HG02678 (cell line): ENCODE measurements at regions not wholly inside any gene's neighbourhood (a gene's known extent, or its start where the extent isn't known, plus 50 kb on each side); places are given as distances from the start of the nearest gene placed in this dataset.
"Not testable (repeated sequence)": the region's sequence is repeated elsewhere in the genome, so short reads cannot be mapped to it uniquely, and the experiment has no call there.

Source experiments
- ATAC-seq: cut with Tn5 transposase; IDR thresholded peaks from one replicate; pipeline ENCODE4 v1.9.1; 2021; ENCODE audit warnings: mild to moderate bottlenecking, moderate library complexity; ENCODE audit not compliant: unreplicated experiment

DNA sequence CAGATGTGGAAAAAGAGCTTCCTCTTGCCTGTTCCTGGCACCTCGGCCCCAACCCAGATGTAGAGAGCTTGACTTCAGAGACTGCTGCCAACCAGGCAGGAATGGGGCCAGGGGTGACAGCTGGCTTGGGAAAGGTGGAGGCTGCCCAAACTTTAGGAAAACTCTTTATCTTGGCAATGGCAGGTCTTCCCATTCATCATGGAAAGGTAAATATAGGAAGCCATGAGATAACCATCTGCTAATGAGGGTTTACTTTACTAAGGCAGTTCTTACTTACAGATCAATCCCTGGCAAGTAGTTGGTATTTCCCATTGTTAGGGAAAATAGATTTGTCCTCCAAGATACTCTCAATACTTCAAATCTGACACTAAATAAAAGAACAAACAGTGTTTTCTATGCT is 143.1 kb upstream of the NUDT4 start:
- ATAC-seq = no peak

DNA sequence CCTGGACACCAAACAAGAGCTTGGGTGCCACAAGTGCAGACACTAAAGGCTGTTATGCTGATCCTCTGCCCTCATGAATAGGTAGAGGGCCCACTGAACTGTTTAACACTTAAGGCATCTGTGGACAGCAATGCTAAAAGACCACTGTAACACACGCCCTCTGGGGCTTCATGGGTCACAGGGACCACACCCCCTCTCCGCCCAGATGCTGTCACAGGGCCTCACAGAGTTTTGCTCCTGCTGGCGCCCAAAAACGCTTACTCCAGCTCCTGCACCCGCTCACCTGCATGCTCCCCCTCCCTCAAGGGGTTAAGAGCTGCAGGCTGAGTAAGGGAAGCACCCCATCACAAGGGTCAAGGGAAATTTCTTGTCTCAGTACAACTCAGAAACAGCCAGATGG is 141.8 kb upstream of the NUDT4 start:
- ATAC-seq = no peak

DNA sequence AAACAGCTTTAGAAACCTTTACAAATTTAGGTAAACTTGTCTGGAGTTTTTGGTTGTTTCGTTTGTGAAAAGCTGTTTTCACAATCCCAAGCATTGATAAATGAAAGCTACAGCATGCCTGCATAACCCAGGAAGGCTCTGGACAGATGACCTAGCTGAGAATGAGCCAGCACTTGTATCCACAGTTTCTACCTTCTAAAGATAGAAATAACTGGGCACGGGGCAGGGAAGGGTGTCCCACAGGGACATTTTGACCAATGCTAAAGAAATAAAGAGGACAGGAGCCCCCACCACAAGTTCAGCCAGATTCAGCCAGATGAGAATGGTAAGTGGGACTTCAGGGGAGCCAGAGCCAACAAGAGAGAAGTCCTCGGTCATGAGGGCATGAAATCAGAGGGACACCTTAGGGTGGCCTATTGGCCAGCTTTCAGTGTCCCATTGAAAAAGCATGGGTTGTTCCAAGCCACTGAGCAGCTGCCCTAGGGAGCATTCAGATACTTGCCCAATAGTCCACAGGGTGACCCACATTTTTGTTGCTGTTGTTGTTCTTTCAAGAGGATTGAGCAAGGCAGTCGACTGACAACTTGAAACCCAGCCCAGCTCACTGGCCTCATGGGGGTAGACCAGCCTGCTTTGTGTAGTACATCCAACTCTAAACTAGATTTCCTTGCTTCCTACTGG is 140.3 kb upstream of the NUDT4 start:
- no peak for ATAC-seq

DNA sequence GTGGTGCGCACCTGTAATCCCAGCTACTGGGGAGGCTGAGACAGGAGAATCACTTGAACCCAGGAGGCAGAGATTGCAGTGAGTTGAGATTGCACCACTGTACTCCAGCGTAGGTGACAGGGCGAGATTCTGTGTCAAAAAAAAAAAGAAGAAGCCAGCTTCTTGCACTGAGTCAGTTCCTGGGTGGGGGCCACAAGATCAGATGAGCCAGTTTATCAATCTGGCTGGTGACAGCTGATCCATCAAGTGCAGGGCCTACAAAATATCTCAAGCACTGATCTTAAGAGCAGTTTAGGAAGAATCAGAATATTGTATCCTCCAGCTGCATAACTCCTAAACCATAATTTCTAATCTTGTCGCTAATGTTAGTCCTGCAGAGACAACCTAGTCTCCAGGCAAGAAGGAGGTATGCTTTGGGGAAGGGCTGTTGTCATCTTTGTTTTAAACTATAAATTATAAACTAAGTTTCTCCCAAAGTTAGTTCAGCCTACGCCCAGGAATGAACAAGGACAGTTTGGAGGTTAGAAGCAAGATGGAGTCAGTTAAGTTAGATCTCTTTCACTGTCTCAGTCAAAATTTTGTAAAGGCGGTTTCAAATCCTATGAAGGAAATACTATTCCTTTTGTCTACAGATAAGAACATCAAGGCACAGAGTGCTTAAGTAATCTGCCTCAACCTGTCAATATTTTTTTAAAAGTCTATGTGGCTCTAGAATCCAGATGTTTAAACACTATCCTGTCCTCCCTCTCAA is 139.0 kb upstream of the NUDT4 start:
- not testable (repeated sequence) for ATAC-seq

GRCh38 chr12:93239789-93240188 is 137.9 kb upstream of the NUDT4 start:
- not testable (repeated sequence) for ATAC-seq

DNA sequence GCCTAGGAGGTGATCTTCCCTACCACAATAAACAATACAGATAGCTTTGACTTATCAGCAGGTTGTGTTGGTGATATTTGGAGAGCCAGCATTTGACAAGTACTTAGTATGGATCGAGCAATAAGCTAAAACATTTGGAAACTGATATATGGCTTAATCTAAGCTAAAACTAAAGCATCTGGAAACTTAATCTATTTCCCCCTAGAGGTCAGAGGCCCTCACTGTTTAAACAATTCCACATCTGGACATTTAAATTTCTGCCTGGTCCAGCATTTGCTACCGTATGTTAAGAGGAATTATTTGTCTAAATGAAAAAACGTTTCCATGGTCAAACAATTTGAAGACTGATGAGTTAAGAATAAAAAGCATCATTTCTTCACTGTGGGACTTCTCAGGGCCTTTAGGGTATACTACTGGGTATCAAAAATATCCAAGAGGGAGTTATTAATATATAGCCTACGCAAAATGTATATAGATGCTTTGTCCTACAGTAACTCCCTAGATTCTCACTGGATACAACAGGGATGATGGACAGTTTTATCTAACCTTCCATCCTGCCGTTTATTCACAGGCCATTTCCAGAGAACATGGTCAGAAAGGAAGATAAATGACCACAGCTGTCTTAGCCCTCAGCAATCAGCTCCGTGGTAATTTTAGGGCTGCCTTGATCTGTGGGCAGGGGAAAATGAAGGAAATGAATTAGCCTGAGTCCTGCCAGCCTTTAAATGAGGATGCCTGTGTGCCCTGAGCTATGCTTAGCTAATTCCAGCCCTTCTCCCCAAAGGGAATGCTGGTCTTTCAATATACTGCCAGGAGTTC is 135.4 kb upstream of the NUDT4 start:
- no peak for ATAC-seq

- ATAC-seq = no peak
Observed at GRCh38 chr12:93243382-93243688, 134.4 kb upstream of the NUDT4 start.

- peak; percentile 33 for ATAC-seq
Observed at GRCh38 chr12:93243689-93244513, 133.8 kb upstream of the NUDT4 start.

- peak; percentile 30 for ATAC-seq
Observed at GRCh38 chr12:93244514-93245077, 133.1 kb upstream of the NUDT4 start.

DNA sequence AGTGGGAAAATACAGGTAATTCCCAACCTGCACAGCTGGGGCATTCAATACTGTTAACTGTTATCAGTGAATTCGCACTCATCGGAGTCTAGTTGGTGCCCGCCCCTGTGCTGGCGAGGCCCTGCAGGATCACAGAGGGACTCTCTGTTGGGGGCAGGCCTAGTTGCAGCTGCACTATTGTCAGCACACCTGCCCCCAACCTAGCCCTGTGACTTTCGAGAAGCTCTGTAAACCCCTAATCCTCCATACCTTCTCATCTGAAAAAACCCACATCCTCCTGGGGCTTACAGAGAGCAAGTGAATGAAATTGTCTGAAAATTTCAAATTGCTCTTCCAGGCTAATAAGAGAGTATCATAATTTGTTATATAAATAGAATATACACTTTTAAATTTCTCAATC is 132.2 kb upstream of the NUDT4 start:
- ATAC-seq = peak; percentile 84

GRCh38 chr12:93247313-93247991 is 130.3 kb upstream of the NUDT4 start:
- ATAC-seq = no peak

DNA sequence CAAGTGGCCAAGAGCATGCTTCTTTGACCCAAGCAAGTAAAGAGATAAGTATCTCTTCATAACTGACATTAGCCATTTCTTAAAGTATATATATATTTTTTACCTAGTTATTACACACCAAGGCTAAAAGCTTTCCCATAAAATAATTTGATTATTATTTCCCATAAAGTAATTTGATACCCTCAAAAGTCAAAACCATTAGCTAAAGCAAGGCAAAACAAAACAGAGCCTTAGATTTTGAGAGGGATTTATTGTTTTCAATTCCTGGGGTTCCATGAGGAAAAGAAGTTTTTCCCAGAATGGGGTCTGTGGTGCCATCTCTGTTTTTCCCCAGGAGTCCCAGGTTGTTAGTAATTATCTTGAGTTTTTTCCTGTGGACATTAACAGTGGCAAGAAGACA is 125.5 kb upstream of the NUDT4 start:
- ATAC-seq = no peak

- ATAC-seq = no peak
Observed at GRCh38 chr12:93254911-93255310, 122.8 kb upstream of the NUDT4 start.

DNA sequence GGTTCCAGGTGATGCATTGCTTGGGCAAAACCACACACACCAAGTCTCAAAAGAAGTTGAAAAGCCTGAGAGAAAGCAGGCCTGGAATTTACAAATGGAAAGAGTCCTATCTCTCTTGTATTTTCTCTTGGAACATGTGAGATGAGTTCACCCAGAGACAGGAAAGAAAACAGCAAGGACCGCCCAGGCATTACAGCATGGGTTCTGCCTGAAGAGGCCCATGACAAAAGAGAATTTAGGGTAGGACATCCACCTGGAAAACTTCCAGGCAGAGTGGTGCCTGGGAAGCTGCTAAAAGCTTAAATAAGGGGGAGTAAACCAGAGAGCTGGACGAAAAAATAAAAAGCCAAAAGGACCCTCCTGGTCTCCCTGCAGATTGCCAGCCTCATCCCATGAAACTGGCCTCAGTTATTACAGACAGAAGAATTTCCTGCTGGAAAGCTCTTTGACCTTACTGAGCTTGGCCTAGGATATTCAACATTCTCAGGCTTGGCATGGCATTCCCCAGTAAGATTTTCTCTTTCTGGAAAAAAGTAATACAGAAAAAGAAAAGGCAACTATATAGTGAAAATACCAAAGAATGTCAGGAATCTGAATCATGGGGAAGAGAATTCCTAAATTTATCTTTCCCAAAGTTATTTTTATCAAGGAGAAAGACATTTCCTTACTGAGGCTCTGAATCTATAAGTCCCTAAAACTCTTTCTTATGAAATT is 121.3 kb upstream of the NUDT4 start:
- ATAC-seq = no peak

DNA sequence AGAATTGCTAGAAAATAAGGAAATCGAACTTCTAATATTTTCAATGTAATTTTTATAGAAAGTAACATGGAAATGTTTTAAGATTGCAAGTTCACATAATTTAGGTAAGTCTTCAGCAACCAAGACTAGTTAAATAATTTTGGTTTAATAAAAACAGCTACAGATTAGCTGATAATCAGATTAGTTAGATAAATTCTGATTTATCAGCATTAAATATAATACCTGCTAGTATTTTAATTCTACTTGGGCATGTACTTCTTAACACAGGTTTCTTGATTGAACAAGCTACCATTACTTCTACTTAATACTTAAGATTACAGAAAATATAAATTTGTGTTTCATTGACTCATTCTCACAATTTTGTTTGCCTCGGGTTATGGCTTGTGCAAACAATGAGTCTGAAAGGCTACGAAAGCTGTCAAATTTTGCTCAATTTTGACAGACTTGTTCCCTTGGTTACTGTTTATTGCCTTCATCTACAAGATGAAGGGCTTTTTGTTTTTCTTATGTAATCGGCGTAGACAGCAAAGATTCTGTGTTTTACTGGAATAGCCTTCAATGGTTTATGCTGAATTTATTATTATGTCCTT is 116.1 kb upstream of the NUDT4 start:
- no peak for ATAC-seq

- ATAC-seq = no peak
Observed at GRCh38 chr12:93272997-93273396, 104.7 kb upstream of the NUDT4 start.

- ATAC-seq = no peak
Observed at GRCh38 chr12:93273834-93274564, 103.7 kb upstream of the NUDT4 start.

DNA sequence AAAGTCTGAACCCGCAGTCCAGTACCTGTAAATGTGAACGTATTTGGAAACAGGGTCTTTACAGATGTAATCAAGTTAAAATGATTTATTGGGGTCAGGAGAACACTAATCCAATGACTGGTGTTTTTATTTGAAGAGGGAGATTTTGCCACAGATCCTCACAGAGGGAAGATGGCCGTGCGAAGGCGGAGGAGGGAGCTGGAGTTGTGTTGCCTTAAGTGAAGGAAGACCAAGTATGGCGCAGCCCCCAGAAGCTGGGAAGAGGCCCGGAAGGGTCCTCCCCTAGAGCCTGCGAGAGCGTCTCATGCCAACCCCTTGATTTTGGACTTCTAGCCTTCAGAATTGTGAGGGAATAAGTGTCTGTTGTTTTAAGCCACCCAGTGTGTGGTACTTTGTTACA is 102.8 kb upstream of the NUDT4 start:
- ATAC-seq = no peak
